HCT116 (cell line): ENCODE measurements at regions not wholly inside any gene's neighbourhood (a gene's known extent, or its start where the extent isn't known, plus 50 kb on each side); places are given as distances from the start of the nearest gene placed in this dataset.

Experiments used
- ATAC-seq: fragments of 200-7000 bp; cut with Tn5 transposase; 2 replicates; pipeline ENCODE4 v1.9.1; 2020; ENCODE audit warnings: mild to moderate bottlenecking, moderate library complexity
- BruUV-seq: library from RNA; stranded (reverse); fragments of 400-500 nt; replicated peaks from 2 replicates; lab custom pipeline; 2021; lab: Mats Ljungman, UMichigan
- CTCF ChIA-PET: fragments of 300-600 bp; sonication (Branson Sonifier 250); formaldehyde crosslinking; loops from one replicate; lab custom pipeline; 2021; ENCODE audit warnings: antibody characterized with exemption; lab: Charles Lee
- POLR2A ChIA-PET: fragments of 300-600, 350-600 bp; sonication (Branson Sonifier 250); formaldehyde crosslinking; loops from one replicate; lab custom pipeline; 2021; ENCODE audit warnings: antibody characterized with exemption; lab: Charles Lee
- RAD21 ChIA-PET, 2 experiments: fragments of 300-600 bp; sonication (Branson Sonifier 250); formaldehyde crosslinking; loops; one replicate each; lab custom pipeline; 2023; ENCODE audit warnings: low total read pairs in 2 of 2; ENCODE audit not compliant: uncharacterized antibody in 2 of 2, unreplicated experiment in 2 of 2, low non-redundant PET in 1 of 2; lab: Charles Lee
- DNase-seq: peaks from one replicate; pipeline ENCODE4 v3.0.0-alpha.2; 2010; ENCODE audit warnings: low read depth, low spot score
- H2AFZ ChIP-seq: fragments of 200-600 bp; shearing (Covaris generic), sonication (generic); 2 replicates; pipeline ENCODE4 v1.6.1; 2017; ENCODE audit warnings: low read depth, mixed run types, mixed read lengths, antibody characterized with exemption, low read length; ENCODE audit not compliant: poor library complexity, severe bottlenecking
- H3K27ac ChIP-seq: 2 replicates; pipeline ENCODE4 v1.5.1; 2012; ENCODE audit warnings: low read depth, low read length
- H3K27me3 ChIP-seq: fragments of 200-600 bp; sonication (generic); 2 replicates; pipeline ENCODE4 v1.6.1; 2016; ENCODE audit warnings: mixed run types, low read length, mixed read lengths; ENCODE audit not compliant: insufficient read depth
- H3K36me3 ChIP-seq, 2 experiments: fragments of 200-500 bp in 1 of 2; fragments of 200-600 bp in 1 of 2; sonication (Bioruptor generic) in 1 of 2; sonication (generic) in 1 of 2; 2 replicates each; pipeline versions ENCODE4 v1.5.1 to v1.6.1; 2014 to 2016; ENCODE audit warnings: low read length in 2 of 2, inconsistent platforms in 1 of 2, mixed read lengths in 1 of 2, mixed run types in 1 of 2; ENCODE audit not compliant: insufficient read depth in 2 of 2, control insufficient read depth in 1 of 2
- H3K4me1 ChIP-seq, 2 experiments: fragments of 200-600 bp in 1 of 2; sonication (generic) in 1 of 2; 2 replicates each; pipeline versions ENCODE4 v1.5.1 to v1.6.1; 2012 to 2017; ENCODE audit warnings: low read length in 2 of 2, inconsistent platforms in 1 of 2, mild to moderate bottlenecking in 1 of 2, mixed read lengths in 1 of 2, mixed run types in 1 of 2, moderate library complexity in 1 of 2; ENCODE audit not compliant: insufficient read depth in 2 of 2, control insufficient read depth in 1 of 2
- H3K4me2 ChIP-seq: fragments of 200-600 bp; sonication (generic); 2 replicates; pipeline ENCODE4 v1.6.1; 2017; ENCODE audit warnings: mixed run types, low read length, mixed read lengths
- H3K4me3 ChIP-seq, 2 experiments: fragments of 200-600 bp in 1 of 2; sonication (generic) in 1 of 2; replicated peaks in 1 of 2; 2 replicates each; pipeline ENCODE4 v1.5.1; 2011 to 2016; ENCODE audit warnings: low read length in 2 of 2, control low read depth in 1 of 2, low read depth in 1 of 2, mild to moderate bottlenecking in 1 of 2, mixed read lengths in 1 of 2, mixed run types in 1 of 2
- H3K79me2 ChIP-seq: fragments of 200-600 bp; sonication (generic); 2 replicates; pipeline ENCODE4 v1.6.1; 2017; ENCODE audit warnings: mild to moderate bottlenecking, mixed run types, low read length, moderate library complexity, mixed read lengths; ENCODE audit not compliant: insufficient read depth
- H3K9ac ChIP-seq: fragments of 200-600 bp; sonication (generic); 2 replicates; pipeline ENCODE4 v1.6.1; 2016; ENCODE audit warnings: low read length, mixed read lengths
- H3K9me2 ChIP-seq: fragments of 200-600 bp; sonication (generic), shearing (Covaris generic); 2 replicates; pipeline ENCODE4 v1.6.1; 2017; ENCODE audit warnings: mixed run types, mild to moderate bottlenecking, moderate library complexity; ENCODE audit not compliant: insufficient read depth
- H3K9me3 ChIP-seq, 2 experiments: fragments of 200-500 bp in 1 of 2; fragments of 200-600 bp in 1 of 2; sonication (Bioruptor generic) in 1 of 2; sonication (generic) in 1 of 2; 2 replicates each; pipeline ENCODE4 v1.6.1; 2014 to 2017; ENCODE audit warnings: low read length in 2 of 2, mixed read lengths in 2 of 2, inconsistent platforms in 1 of 2, low read depth in 1 of 2, mild to moderate bottlenecking in 1 of 2, mixed run types in 1 of 2, moderate library complexity in 1 of 2; ENCODE audit not compliant: control insufficient read depth in 1 of 2, insufficient read depth in 1 of 2
- H4K20me1 ChIP-seq: fragments of 200-600 bp; sonication (generic), shearing (Covaris generic); 2 replicates; pipeline ENCODE4 v1.6.1; 2017; ENCODE audit warnings: mixed run types, mild to moderate bottlenecking, moderate library complexity; ENCODE audit not compliant: insufficient read depth
- CEBPB ChIP-seq: IDR thresholded peaks from 2 replicates; pipeline ENCODE4 v1.6.1; 2012; ENCODE audit warnings: low read depth
- CTCF ChIP-seq, 3 experiments: fragments of 200-600 bp in 1 of 3; sonication (generic) in 1 of 3; IDR thresholded peaks in 2 of 3; conservative IDR thresholded peaks in 1 of 3; 2 replicates each; pipeline ENCODE4 v1.5.1; 2012 to 2017; ENCODE audit warnings: low read depth in 2 of 3, low read length in 2 of 3, antibody characterized with exemption in 1 of 3, borderline replicate concordance in 1 of 3, control low read depth in 1 of 3, mild to moderate bottlenecking in 1 of 3, mixed read lengths in 1 of 3, mixed run types in 1 of 3, moderate library complexity in 1 of 3; ENCODE audit not compliant: insufficient read depth in 1 of 3
- EGR1 ChIP-seq: IDR thresholded peaks from 2 replicates; pipeline ENCODE4 v1.6.1; 2012; ENCODE audit warnings: low read depth
- FOSL1 ChIP-seq: IDR thresholded peaks from 2 replicates; pipeline ENCODE4 v1.6.1; 2012; ENCODE audit warnings: low read depth
- JUND ChIP-seq: IDR thresholded peaks from 2 replicates; pipeline ENCODE4 v1.6.1; 2012
- MAX ChIP-seq: IDR thresholded peaks from 2 replicates; pipeline ENCODE4 v1.6.1; 2012
- POLR2A ChIP-seq: IDR thresholded peaks from 2 replicates; pipeline ENCODE4 v1.7.0; 2011; ENCODE audit warnings: borderline replicate concordance; ENCODE audit not compliant: insufficient read depth, insufficient read length; ENCODE audit errors: extremely low read depth
- REST ChIP-seq: IDR thresholded peaks from 2 replicates; pipeline ENCODE4 v1.6.1; 2012; ENCODE audit warnings: low read depth
- SIN3A ChIP-seq: IDR thresholded peaks from 2 replicates; pipeline ENCODE4 v1.6.1; 2012; ENCODE audit warnings: low read depth
- SP1 ChIP-seq: IDR thresholded peaks from 2 replicates; pipeline ENCODE4 v1.6.1; 2012; ENCODE audit warnings: low read depth
- SRF ChIP-seq: IDR thresholded peaks from 2 replicates; pipeline ENCODE4 v1.6.1; 2012; ENCODE audit warnings: low read depth
- TCF7L2 ChIP-seq: IDR thresholded peaks from 2 replicates; pipeline ENCODE4 v1.7.0; 2011; ENCODE audit warnings: borderline replicate concordance, inconsistent platforms; ENCODE audit not compliant: insufficient read depth, insufficient read length; ENCODE audit errors: extremely low read depth
- ZBTB33 ChIP-seq: IDR thresholded peaks from 2 replicates; pipeline ENCODE4 v1.6.1; 2011; ENCODE audit warnings: mild to moderate bottlenecking, low read length, moderate library complexity; ENCODE audit not compliant: insufficient replicate concordance; ENCODE audit errors: extremely low read depth
- ZFX ChIP-seq: fragments of 450-650 bp; IDR thresholded peaks from 2 replicates; pipeline ENCODE4 v1.6.1; 2017
- intact Hi-C: fragments of 100-400 bp; cut with micrococcal nuclease; formaldehyde crosslinking; loops from 2 replicates; pipeline ENCODE4 v1.10.0; 2022

GRCh38 chr7:81195033-81195432 is 276.2 kb upstream of the SEMA3C start:
- H3K79me2 ChIP-seq: no peaks in the 10 kb centered on the region
- H2AFZ ChIP-seq: no peak overlapping the region
- intact Hi-C loops: no loop called here
- H3K4me3 ChIP-seq: no peak overlapping the region
- no peak for ATAC-seq
- no peaks in the 10 kb centered on the region for H3K27me3 ChIP-seq
- POLR2A ChIA-PET: no interaction called here
- H3K9ac ChIP-seq: no peak overlapping the region
- TF ChIP-seq JUND (no peak), SP1 (no peak), SRF (no peak), EGR1 (no peak), REST (no peak), ZFX (no peak), FOSL1 (no peak), CTCF (IDR thresholded peaks at IDR 0.05 in 2 of 3, conservative IDR thresholded peaks at IDR 0.05 in 1 of 3; ENCODE audit: borderline replicate concordance in 1 of 3, insufficient read depth in 1 of 3, low read depth in 2 of 3, low read length in 2 of 3) (no peak), SIN3A (no peak), CEBPB (no peak), ZBTB33 (no peak), MAX (no peak), POLR2A (no peak), TCF7L2 (no peak)
- TF ChIP-seq, all 23 proteins: peak for 0
- no peaks in the 10 kb centered on the region for H3K9me3 ChIP-seq
- no peak overlapping the region for H3K27ac ChIP-seq
- H3K36me3 ChIP-seq: no peaks in the 10 kb centered on the region
- no peaks in the 10 kb centered on the region for H4K20me1 ChIP-seq
- no peak overlapping the region for H3K4me2 ChIP-seq
- DNase-seq: no peak
- ChIA-PET RAD21 (no interaction called here), CTCF (no interaction called here)
- BruUV-seq: no TSS peak
- H3K9me2 ChIP-seq: no peaks in the 10 kb centered on the region
- H3K4me1 ChIP-seq: peaks cover 5 to 10% of the 10 kb centered on the region in 2 experiments; a peak in 3 of 4 replicates
